ENCODE measurements at regions not wholly inside any gene's neighbourhood (a gene's known extent, or its start where the extent isn't known, plus 50 kb on each side); places are given as distances from the start of the nearest gene placed in this dataset.
"Not testable (repeated sequence)": the region's sequence is repeated elsewhere in the genome, so short reads cannot be mapped to it uniquely, and the experiment has no call there.

- TF ChIP-seq CTCF (IDR thresholded peaks at IDR 0.05) = no peak
- no peak for TF ChIP-seq POLR2A (IDR thresholded peaks at IDR 0.05)
- Histone ChIP-seq H3K27me3 (no peaks in the 10 kb centered on the region), H3K36me3 (no peaks in the 10 kb centered on the region), H3K9me3 (no peaks in the 10 kb centered on the region), H3K4me3 (no peak overlapping the region), H3K4me1 (no peaks in the 10 kb centered on the region), H3K27ac (no peak overlapping the region)
- no peak for ATAC-seq
- 70% methylated on average over 4 of the region's 4 CpGs for WGBS (ENCODE audit: insufficient coverage, low coverage, low lambda C conversion rate, missing lambda C conversion rate)
- DNase-seq = no peak
- intact Hi-C loops (cut with DNase I) = no loop called here
Measured at GRCh38 chr5:109630093-109630492, 59.6 kb upstream of the MAN2A1 start.

- TF ChIP-seq POLR2A (IDR thresholded peaks at IDR 0.05) (no peak), CTCF (IDR thresholded peaks at IDR 0.05) (no peak)
- no peak overlapping the region for H3K4me3 ChIP-seq
- no peak for ATAC-seq
- H3K27ac ChIP-seq = no peak overlapping the region
- no peaks in the 10 kb centered on the region for H3K36me3 ChIP-seq
- no peaks in the 10 kb centered on the region for H3K4me1 ChIP-seq
- H3K9me3 ChIP-seq = no peaks in the 10 kb centered on the region
- 41% methylated on average over 3 of the region's 3 CpGs for WGBS (ENCODE audit: insufficient coverage, low coverage, low lambda C conversion rate, missing lambda C conversion rate)
- no peak for DNase-seq
- no peaks in the 10 kb centered on the region for H3K27me3 ChIP-seq
- intact Hi-C loops (cut with DNase I) = no loop called here
Measured at GRCh38 chr5:109628591-109628990, 61.1 kb upstream of the MAN2A1 start.

DNA sequence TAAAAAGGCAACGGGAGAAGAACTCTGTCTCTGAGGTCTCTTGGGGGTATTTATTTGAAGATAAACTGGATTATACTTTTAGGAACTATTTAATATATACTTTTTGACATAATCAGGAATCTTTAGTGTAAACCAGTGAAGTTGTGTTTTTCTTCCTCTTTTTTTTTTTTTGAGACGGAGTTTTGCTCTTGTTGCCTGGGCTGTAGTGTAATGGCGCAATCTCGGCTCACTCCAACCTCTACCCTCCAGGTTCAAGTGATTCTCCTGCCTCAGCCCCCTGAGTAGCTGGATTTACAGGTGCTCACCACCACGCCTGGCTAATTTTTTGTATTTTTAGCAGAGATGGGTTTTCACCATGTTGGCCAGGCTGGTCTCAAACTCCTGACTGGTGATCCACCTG is 68.5 kb upstream of the MAN2A1 start:
- H3K27ac ChIP-seq; ATAC-seq; DNase-seq; H3K4me3 ChIP-seq; H3K9me3 ChIP-seq; intact Hi-C loops (cut with DNase I); H3K4me1 ChIP-seq; H3K27me3 ChIP-seq; H3K36me3 ChIP-seq: not testable (repeated sequence)
- 69% methylated on average over 4 of the region's 5 CpGs for WGBS (ENCODE audit: insufficient coverage, low coverage, low lambda C conversion rate, missing lambda C conversion rate)

DNA sequence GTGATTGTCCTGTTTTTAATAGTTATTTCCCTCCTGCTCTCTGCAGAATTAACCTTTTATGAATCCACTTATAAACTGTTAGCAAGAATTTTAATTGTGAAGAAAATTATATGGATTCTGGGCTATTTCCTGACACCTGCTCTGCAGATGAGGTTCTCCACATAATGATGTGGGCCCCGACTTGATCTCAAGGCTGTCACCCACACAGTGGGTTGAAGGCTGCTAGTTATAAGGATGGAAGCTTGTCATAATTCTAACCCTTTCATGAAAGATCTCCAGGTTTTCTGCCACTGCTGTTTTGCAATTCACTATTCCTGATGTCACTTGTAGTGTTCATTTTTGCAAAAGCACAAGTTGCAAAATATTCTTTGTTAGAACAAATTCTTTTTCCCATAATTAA is 69.1 kb upstream of the MAN2A1 start:
- no peak for ATAC-seq
- intact Hi-C loops (cut with DNase I) = no loop called here
- H3K27me3 ChIP-seq = no peaks in the 10 kb centered on the region
- no peaks in the 10 kb centered on the region for H3K4me1 ChIP-seq
- WGBS (ENCODE audit: insufficient coverage, low coverage, low lambda C conversion rate, missing lambda C conversion rate) = 73% methylated on average over 1 of the region's 1 CpG
- H3K36me3 ChIP-seq = no peaks in the 10 kb centered on the region
- H3K4me3 ChIP-seq = no peak overlapping the region
- TF ChIP-seq POLR2A (IDR thresholded peaks at IDR 0.05) = no peak
- no peak for TF ChIP-seq CTCF (IDR thresholded peaks at IDR 0.05)
- H3K9me3 ChIP-seq = no peaks in the 10 kb centered on the region
- no peak overlapping the region for H3K27ac ChIP-seq
- DNase-seq = no peak

DNA sequence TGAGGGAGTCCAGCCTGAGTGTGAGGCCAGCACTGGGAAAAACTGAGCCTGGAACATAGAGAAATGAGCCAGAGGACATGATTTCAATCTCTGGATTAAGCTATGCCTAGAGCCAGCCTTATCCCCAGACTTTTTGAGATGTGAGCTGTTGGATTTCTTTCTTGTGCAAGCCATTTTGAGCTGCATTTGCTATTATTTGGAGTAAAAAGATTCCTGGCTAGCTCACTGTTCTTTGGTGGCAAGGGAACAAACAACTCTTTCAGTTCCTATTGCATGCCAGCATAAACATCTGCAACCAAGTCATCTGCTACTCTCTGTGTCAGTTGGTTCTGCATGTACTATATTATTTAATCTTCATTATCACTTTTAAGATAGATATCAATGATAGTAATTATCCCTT is 70.1 kb upstream of the MAN2A1 start:
- Histone ChIP-seq H3K9me3 (no peaks in the 10 kb centered on the region), H3K27ac (no peak overlapping the region), H3K4me1 (no peaks in the 10 kb centered on the region), H3K36me3 (no peaks in the 10 kb centered on the region), H3K27me3 (no peaks in the 10 kb centered on the region), H3K4me3 (no peak overlapping the region)
- ATAC-seq (no peak), DNase-seq (no peak)
- no peak for TF ChIP-seq CTCF (IDR thresholded peaks at IDR 0.05)
- no peak for TF ChIP-seq POLR2A (IDR thresholded peaks at IDR 0.05)
- intact Hi-C loops (cut with DNase I) = no loop called here

All from right lobe of liver (tissue), 6 donors.